HG02623 (cell line): ENCODE measurements at regions not wholly inside any gene's neighbourhood (a gene's known extent, or its start where the extent isn't known, plus 50 kb on each side); places are given as distances from the start of the nearest gene placed in this dataset.
"Not testable (repeated sequence)": the region's sequence is repeated elsewhere in the genome, so short reads cannot be mapped to it uniquely, and the experiment has no call there.

ENCODE experiments used
- ATAC-seq: cut with Tn5 transposase; IDR thresholded peaks from one replicate; pipeline ENCODE4 v1.9.1; 2021; ENCODE audit warnings: moderate library complexity; ENCODE audit not compliant: unreplicated experiment

DNA sequence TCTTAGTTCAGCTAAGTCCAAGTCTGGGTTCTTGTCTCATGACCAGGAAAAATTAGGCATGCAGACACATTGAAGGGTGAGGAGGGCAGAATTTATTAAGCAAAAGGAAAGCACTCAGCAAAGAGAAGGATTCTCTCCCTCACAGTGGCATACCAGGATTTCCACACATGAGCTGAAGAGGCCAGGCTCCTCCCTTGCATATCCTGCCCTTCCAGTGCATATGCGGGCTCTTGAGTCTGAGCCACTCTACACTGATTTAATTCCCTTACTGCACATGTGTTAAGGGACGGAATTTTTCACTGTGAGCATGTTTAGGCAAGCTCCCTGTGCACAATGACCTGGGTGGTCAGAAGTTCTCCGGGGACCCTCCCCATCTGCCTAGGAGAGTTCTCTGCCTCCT is 652.7 kb upstream of the POM121L12 start:
- ATAC-seq, result no peak

DNA sequence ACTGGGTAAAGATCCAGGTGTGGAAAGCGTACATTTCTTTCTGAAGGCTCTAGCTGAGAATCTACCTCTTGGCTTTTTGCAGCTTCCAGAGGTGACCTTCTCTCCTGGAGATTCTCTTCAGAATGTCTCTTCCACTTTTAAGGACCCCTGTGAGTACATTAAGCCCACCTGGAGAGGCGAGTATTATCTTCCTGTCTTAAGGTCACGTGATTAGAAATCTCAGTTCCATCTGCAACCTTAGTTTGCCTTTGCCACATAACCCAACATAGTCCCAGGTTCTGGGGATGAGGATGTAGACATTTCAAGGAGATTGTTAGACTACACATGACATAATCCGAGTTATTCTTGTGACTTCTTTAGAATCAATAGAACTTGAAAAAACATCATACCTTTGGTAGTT is 665.5 kb upstream of the POM121L12 start:
- ATAC-seq, result no peak

DNA sequence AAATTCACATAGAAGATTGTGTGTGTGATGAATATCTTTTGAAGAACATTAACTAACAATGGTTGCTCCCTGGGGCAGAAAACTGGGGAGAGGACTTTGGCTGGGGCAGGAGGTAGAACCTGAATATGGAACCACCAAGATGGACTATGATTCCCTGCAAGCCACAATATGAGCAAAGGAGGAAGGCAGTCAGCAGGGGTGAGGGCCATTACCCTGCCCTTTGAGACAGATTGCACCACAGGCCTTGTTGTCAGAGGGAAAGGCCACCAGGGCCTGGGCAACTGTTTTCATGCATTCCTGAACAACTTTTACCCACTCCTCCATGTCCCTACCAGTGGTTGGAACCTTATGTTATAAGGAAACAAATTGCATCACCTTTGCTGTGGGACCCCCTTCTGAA is 670.1 kb upstream of the POM121L12 start:
- ATAC-seq, result no peak

DNA sequence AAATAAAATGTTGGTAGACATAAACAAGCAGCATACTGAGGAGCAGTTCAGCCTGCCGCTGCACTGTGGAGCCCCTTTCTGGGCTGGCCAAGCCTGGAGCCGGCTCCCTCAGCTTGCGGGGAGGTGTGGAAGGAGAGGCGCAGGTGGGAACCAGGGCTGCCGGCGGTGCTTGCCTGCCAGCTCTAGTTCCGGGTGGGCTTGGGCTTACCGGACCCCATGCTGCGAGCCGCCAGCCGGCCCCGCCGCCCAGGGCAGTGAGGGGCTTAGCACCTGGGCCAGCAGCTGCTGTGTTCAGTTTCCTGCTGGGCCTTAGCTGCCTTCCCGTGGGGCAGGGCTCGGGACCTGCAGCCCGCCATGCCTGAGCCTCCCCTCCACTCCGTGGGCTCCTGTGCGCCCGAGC is 672.9 kb upstream of the POM121L12 start:
- no peak for ATAC-seq

DNA sequence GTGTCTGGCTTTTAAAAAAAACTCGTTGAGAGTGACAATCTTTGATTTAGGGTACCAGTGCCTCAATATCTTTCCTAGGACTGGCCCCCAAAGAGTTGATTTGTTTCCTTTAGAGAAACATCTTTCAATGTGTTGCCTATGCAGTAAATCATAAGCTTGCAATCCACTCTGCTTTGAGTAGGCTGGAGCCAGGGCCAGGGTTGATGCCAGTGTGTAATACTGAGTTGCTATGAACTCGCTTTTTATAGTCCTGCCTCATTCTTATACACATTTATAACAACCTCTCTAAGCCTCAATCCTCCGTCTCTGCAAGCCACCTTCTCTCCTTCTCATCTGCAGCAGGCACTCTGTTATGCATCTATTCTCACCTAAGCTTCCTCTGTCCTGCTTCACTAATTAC is 674.9 kb upstream of the POM121L12 start:
- no peak for ATAC-seq

DNA sequence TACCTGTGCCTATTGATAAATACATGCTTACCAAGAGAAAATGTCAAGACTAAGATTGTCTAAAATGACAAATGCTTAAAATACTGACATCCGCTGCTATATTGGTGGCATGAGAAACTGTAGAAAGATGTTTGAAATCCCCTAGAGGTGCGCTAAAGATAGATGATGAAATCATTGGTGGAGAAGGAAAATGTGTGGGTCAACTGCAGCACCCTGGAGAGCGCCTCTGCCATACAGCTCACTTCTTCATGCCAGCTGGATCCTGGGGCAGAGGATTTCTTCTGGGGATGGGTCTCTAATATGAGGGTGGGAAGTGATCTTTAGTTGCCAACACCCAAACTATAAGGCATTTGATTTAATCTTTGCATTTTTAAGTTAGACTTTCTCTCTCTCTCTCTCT is 680.4 kb upstream of the POM121L12 start:
- ATAC-seq, result no peak

DNA sequence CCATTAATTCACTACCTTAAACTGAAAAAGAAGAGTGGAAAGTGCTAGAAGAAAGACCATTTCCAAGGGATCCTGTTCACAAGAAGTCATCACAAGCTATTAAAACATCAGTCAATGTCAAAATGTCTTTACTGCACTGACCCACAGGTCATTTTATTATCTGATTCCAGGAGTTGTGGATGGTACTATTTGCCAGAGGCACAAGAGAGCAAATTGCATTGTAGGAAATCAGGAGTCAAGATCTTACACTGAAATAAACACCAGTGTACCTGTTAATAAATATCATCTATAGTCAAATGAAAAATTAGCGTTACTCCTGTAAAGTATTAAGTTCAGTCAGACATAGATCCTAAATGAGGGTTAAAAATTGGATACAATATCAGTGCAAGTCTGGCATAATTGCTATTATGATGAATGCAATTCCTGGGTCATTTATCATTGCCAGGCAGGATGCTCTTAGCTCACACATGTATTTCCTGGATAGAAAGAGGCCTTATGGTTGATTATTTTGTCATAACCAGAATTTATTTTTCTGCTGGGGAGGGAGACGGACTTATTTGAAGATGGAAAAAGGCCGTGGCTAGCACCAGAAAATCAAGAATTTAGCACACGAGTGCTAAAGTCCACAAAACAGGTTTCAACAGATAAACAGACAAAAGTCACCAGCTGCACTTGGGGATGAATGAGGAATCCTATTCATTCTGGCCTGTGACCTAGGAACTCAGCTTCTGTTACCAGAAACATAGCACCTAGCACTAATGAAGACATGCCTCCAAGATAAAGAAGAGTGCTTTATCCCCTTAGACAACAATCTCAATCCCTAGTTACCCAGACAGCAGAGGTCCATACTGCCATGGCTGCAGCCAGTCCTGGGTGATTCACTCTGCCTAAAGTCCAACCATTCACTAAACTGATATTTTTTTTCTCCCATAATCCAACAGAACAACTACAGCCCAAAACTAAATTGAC is 683.1 kb upstream of the POM121L12 start:
- ATAC-seq, result no peak

DNA sequence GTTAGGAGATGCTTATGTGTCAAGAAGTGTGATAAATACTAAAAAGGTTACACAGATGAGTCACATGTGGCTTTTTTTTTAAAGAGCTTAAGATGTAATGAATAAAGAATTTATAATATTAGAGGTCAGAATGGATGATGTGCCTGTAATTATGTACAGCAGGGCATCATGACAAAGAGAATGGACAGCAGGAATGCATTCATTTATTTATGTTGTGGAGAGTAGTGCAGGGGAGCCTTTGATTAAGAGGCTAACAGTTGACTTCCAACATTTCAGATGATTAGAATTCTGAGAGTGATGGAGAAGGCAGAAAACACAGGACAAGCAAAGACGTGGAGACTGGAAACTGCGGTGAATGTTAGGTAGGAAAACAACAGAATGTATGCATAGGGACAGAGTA is 691.4 kb upstream of the POM121L12 start:
- no peak for ATAC-seq

DNA sequence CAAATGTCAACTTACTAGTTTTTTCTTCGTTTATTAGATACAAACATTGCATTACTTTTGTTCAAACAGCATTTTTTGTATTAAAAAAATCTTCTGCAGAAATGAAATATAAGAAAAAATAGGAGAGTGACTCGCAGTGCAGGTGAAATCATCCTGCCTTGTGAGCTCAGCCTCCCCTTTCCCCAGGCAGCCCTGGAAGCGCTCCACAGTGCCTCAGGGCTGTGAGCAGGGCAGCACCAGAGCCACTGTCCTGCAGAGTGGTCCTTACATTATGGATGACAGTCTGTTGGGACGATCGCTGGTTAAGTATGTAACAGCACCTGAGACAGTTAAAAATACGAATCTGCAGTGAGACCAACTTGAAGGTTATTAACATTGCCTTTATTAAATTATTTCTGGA is 695.4 kb upstream of the POM121L12 start:
- ATAC-seq, result no peak

DNA sequence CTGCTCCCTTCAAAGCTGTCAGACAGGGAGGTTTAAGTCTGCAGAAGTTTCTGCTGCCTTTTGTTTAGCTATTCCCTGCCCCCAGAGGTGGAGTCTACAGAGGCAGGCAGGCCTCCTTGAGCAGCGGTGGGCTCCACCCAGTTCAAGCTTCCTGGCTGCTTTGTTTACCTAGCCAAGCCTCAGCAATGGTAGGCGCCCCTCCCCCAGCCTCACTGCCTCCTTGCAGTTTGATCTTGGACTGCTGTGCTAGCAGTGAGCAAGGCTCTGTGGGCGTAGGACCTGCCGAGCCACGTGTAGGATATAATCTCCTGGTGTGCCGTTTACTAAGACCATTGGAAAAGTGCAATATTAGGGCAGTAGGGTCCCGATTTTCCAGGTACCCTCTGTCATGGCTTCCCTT is 707.1 kb upstream of the POM121L12 start:
- not testable (repeated sequence) for ATAC-seq

DNA sequence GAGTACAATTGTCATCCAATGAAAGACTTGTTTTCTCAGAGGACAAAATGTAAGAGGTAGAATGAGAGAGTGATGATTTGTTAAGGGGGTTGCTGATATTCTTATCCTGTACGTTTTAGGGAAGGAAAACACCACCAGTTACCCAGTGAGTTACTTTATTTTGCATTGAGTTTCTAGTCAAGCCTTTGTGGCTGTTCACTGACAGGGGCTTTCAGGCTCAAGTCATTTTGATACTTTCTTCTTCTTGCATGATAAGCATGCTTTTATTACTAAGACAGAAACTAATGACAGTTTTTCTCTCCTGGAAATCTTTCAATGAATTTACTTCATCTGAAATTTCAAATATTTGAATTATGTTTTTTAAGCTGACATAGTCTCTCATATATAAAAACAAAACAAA is 710.2 kb upstream of the POM121L12 start:
- ATAC-seq, result no peak

DNA sequence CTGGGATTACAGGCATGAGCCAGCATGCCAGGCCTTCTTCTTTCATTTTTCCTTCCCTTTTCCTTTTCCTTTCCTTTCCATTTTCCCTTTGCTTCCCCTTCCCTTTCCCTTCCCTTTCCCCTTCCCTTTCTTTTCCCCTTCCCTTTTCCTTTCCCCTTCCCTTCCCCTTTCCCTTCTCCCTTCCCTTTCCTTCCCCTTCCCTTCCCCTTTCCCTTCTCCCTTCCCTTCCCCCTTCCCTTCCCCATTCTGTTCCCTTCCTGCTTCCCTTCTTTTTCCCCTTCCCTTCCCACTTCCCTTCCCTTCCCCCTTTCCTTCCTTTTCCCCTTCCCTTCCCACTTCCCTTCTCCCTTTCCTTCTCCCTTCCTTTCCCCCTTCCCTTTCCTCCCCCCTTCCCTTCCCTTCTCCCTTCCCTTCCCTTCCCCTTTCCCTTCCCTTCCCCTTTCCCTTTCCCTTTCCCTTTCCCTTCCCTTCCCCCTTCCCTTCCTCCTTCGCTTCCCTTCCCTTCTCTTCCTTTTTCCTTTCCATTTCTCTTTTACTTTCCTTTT is 712.2 kb upstream of the POM121L12 start:
- ATAC-seq, result no peak

DNA sequence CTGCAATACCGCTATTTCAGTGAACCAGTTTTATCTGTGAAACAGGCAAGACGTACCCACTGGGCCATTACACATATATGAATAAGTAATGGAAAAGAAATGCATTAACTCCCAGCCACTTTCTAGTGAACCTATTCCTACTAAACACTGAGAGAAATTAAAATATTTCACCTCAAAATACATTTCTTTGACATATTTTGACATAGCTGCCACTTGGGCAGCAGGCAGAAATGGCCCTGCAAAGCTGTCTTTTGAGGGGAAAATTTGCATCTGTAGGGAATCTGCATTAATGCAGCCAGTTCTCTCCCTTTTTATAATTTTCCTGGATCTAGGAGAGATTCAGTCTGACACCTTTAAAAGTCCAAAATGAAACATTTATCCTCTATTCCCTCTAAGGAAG is 714.8 kb upstream of the POM121L12 start:
- no peak for ATAC-seq

DNA sequence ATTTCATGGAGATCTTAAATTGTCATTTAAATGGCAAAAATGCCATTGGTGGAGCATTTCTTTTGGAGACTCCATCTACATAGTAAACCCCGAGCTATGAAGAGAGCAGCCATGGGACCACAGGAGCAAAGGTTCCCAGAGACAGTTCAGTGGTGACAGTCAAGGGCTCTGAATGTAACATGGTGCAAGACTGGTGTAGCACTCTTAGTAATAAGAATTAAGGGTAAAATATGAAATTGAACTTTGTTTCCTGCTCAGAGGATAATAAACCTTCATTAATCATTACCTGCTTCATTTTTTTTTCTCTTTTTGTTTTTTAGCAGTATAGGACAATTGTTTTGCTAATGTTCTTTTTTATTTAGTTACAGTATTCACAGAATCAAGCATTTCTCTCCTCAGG is 717.5 kb upstream of the POM121L12 start:
- ATAC-seq, result no peak

DNA sequence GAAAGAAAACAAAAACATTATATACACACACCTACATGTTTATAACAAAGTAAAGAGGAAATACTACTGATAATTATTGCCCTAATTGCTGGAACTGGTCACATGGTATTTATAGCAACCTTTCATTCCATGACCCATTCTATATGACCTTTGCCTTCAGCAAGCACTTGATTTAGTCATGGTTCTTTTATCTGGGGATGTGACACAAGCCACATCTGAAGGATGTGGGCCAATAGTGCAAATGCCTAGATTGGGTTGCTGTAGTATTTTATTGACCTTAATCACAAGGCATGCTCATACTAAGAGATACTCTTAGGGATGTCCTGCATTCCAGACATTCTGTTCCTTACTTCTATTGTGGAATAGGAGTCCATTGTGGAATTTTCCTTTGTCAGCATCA is 723.5 kb upstream of the POM121L12 start:
- no peak for ATAC-seq

DNA sequence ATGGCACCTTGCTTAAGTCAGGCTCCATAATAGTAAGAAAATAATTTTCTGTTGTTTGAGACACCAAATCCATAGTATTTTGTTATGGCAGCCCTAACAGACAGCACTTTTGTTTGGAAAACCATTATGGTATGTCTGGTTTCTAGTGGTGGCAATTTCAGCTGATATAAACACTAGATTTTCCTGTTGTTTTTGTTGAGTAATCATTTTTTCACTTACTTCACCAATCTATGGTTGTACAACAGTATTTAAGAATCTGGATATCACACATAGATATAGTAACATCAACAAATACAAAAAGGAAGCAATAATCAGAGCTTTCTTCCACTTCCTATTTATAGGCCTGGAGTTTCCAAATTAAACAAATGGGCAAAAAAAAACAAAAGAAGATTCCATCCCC is 725.8 kb upstream of the POM121L12 start:
- ATAC-seq, result no peak

DNA sequence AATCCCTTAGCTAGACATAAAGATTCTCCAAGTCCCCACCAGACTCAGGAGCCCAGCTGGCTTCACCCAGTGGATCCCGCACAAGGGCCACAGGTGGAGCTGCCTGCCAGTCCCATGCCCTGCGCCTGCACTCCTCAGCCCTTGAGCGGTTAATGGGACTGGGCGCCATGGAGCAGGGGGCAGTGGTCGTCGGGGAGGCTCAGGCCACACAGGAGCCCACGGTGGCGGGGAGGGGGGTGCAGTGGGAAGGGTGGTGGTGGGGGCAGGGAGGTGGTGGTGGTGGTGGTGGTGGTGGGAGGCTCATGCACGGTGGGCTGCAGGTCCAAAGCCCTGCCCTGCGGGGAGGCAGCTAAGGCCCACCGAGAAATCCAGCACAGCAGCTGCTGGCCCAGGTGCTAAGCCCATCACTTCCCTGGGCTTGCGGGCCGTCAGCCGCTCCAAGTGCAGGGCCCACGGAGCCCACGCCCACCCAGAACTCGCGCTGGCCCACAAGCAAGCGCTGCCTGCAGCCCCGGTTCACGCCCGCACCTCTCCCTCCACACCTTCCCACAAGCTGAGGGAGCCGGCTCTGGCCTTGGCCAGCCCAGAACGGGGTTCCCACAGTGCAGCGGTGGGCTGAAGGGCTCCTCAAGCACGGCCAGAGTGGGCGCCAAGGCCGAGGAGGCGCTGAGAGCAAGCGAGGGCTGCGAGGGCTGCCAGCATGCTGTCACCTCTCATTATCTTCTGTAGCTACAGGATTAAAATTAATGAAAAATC is 732.5 kb upstream of the POM121L12 start:
- ATAC-seq, result no peak

DNA sequence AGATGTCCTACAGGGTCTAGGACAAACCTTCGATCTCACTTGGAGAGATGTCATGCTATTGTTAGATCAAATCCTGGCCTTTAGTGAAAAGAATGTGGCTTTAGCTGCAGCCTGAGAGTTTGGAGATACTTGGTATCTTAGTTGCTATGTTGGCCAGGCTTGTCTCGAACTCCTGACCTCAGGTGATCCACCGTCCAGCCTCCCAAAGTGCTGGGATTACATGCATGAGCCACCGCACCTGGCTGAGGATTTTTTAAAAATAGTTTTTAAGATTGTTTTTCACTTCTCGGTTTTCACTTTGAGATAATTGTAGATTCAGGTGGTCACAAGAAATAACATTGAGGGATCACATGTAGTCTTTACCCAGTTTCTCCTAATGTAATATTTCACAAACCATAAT is 738.3 kb upstream of the POM121L12 start:
- ATAC-seq, result no peak

DNA sequence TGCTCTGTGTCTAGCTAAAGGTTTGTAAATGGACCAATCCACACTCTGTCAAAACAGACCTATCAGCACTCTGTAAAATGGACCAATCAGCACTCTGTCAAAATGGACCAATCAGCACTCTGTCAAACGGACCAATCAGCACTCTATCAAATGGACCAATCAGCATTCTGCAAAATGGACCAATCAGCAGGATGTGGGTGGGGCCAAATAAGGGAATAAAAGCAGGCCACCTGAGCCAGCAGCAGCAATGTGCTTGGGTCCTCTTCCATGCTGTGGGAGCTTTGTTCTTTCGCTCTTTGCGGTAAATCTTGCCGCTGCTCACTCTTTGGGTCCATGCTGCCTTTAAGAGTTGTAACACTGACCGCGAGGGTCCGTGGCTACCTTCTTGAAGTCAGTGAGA is 740.5 kb upstream of the POM121L12 start:
- ATAC-seq, result no peak

DNA sequence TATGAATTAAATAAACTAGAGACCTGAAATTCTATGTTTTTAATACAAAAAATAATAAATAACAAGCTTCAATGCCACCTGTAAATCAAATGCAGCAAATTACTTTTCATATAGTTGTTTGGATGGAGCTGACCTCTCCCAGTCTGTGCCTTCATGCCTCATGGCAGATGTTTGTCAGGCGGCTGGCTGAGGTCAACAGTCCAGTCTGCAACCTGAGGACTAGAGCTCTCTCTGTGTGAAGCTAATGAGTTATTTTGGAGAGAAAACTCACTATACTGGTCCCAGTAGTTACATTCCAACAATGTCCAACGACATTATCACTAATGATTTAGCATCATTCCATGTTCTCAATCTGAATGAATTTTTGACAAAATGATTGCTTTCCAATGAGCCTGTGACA is 746.2 kb upstream of the POM121L12 start:
- ATAC-seq, result no peak

DNA sequence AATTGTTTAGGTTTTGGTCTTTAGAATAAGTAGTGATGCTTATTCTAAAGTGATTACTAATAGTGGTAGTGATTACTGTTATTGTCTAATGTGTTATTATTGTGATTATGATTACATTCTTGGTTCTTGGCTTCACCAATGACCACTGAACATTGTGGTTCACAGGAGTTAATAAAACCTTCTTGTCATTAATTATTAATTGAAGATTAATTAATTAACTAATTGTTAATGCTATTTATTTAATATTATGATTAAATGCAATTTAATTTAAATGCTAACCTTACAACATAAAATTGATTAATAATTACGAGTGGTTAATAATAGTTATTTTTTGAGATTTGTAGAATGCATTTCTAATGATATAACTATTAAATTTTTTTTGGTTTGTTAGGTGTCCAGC is 747.7 kb upstream of the POM121L12 start:
- ATAC-seq, result no peak

DNA sequence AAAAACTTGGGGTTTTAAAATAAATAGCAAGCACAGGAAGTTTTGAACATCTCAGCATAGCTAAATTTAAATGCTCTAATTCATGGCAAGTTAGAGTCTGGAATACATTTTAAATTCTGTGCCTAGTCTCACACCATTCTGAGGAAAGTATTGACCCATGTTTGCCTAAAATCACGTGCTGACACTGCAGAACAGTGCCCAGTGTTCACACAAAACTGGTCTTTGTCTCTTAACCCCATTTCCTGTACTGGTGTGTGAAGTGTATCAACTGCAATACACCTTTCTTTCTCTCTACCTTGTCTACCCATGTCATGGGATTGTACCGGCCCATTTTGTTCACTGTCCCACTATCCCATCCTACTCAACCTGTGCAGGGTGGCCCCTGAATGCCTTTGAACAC is 749.7 kb upstream of the POM121L12 start:
- no peak for ATAC-seq
